GM18526 (cell line): ENCODE measurements at regions not wholly inside any gene's neighbourhood (a gene's known extent, or its start where the extent isn't known, plus 50 kb on each side); places are given as distances from the start of the nearest gene placed in this dataset.

Source experiments
- POLR2A ChIP-seq: IDR thresholded peaks from 3 replicates; pipeline ENCODE4 v1.6.1; 2011; ENCODE audit not compliant: insufficient read length; ENCODE audit errors: extremely low read depth

GRCh38 chr6:43976706-43977403, 150.4 kb downstream of the MRPL14 start:
- TF ChIP-seq POLR2A, result no peak

- no peak for TF ChIP-seq POLR2A
Observed at GRCh38 chr6:43974643-43975230, 152.5 kb downstream of the MRPL14 start.

GRCh38 chr6:43973357-43973756, 153.9 kb downstream of the MRPL14 start:
- TF ChIP-seq POLR2A, result no peak

- no peak for TF ChIP-seq POLR2A
Observed at GRCh38 chr6:43972913-43973300, 154.3 kb downstream of the MRPL14 start.

- no peak for TF ChIP-seq POLR2A
Observed at GRCh38 chr6:43972179-43972912, 154.9 kb downstream of the MRPL14 start.

- TF ChIP-seq POLR2A, result no peak
Observed at GRCh38 chr6:43971776-43972126, 155.5 kb downstream of the MRPL14 start.

- TF ChIP-seq POLR2A, result no peak
Observed at GRCh38 chr6:43970913-43971775, 156.1 kb downstream of the MRPL14 start.

- TF ChIP-seq POLR2A, result no peak
Observed at GRCh38 chr6:43970068-43970912, 157.0 kb downstream of the MRPL14 start.

GRCh38 chr6:43969158-43969981, 157.9 kb downstream of the MRPL14 start:
- no peak for TF ChIP-seq POLR2A

GRCh38 chr6:43968110-43968965, 158.9 kb downstream of the MRPL14 start:
- TF ChIP-seq POLR2A, result no peak

GRCh38 chr6:43967719-43968091, 159.5 kb downstream of the MRPL14 start:
- TF ChIP-seq POLR2A, result no peak

GRCh38 chr6:43966853-43967718, 160.2 kb downstream of the MRPL14 start:
- TF ChIP-seq POLR2A, result no peak
